Natural killer cell (primary cell): ENCODE measurements at regions not wholly inside any gene's neighbourhood (a gene's known extent, or its start where the extent isn't known, plus 50 kb on each side); places are given as distances from the start of the nearest gene placed in this dataset.

ENCODE experiments used
- ATAC-seq, 3 donors: fragments of 150-1000 bp in 2 of 3; fragments of 200-7000 bp in 1 of 3; cut with Tn5 transposase; 1 replicate in 1 of 3; 2 replicates in 2 of 3; pipeline ENCODE4 v1.10.0; 2021; ENCODE audit warnings: mild to moderate bottlenecking in 2 of 3, moderate library complexity in 2 of 3
- DNase-seq, 2 donors: peaks; one replicate each; pipeline versions ENCODE4 v3.0.0 to v3.0.0-alpha.2; 2013 to 2021; ENCODE audit warnings: mixed read lengths in 1 of 2
- H3K27ac ChIP-seq: one replicate; pipeline ENCODE4 v1.5.1; 2013; ENCODE audit warnings: mild to moderate bottlenecking, low read length
- H3K27me3 ChIP-seq: one replicate; pipeline ENCODE4 v1.6.1; 2013; ENCODE audit warnings: low read length; ENCODE audit not compliant: control insufficient read depth, insufficient read depth
- H3K36me3 ChIP-seq: one replicate; pipeline ENCODE4 v1.6.1; 2013; ENCODE audit warnings: low read length; ENCODE audit not compliant: control insufficient read depth, insufficient read depth
- H3K4me1 ChIP-seq: one replicate; pipeline ENCODE4 v1.6.1; 2013; ENCODE audit warnings: low read length; ENCODE audit not compliant: control insufficient read depth, insufficient read depth
- H3K4me3 ChIP-seq: one replicate; pipeline ENCODE4 v1.5.1; 2013; ENCODE audit warnings: low read length
- H3K9me3 ChIP-seq: one replicate; pipeline ENCODE4 v1.6.1; 2013; ENCODE audit warnings: low read length; ENCODE audit not compliant: control insufficient read depth, insufficient read depth
- H3K27ac Mint-ChIP-seq, 2 donors: one replicate each; pipeline ENCODE4 v1.8.0; 2022; ENCODE audit warnings: mild to moderate bottlenecking in 2 of 2, mixed read lengths in 2 of 2, moderate library complexity in 1 of 2
- H3K27me3 Mint-ChIP-seq, 2 donors: one replicate each; pipeline ENCODE4 v1.8.0; 2022; ENCODE audit warnings: low read depth in 2 of 2, mixed read lengths in 2 of 2
- H3K36me3 Mint-ChIP-seq: one replicate; pipeline ENCODE4 v1.8.0; 2022; ENCODE audit warnings: mixed read lengths
- H3K4me1 Mint-ChIP-seq, 2 donors: one replicate each; pipeline ENCODE4 v1.8.0; 2022; ENCODE audit warnings: mixed read lengths in 2 of 2
- H3K4me3 Mint-ChIP-seq: one replicate; pipeline ENCODE4 v1.8.0; 2022; ENCODE audit warnings: mild to moderate bottlenecking, moderate library complexity, mixed read lengths
- H3K9me3 Mint-ChIP-seq, 2 donors: one replicate each; pipeline ENCODE4 v1.8.0; 2022; ENCODE audit warnings: mixed read lengths in 2 of 2
- CTCF ChIP-seq: fragments of 200-600 bp; IDR thresholded peaks from one replicate; pipeline ENCODE4 v1.8.0; 2022; ENCODE audit warnings: antibody characterized with exemption
- whole genome bisulfite sequencing: methylation state at CpG from one replicate; pipeline ENCODE4 v1.1.7; 2013; ENCODE audit warnings: missing lambda C conversion rate; ENCODE audit not compliant: insufficient coverage; 5-methylcytosine and 5-hydroxymethylcytosine counted together
- intact Hi-C: fragments of 100-400 bp; cut with micrococcal nuclease; formaldehyde crosslinking; loops from one replicate; pipeline ENCODE4 v1.14.2; 2022

- WGBS = 45% methylated on average over 6 of the region's 7 CpGs
- Mint-ChIP-seq H3K36me3 (no peaks in the 10 kb centered on the region), H3K27ac (no peak overlapping the region), H3K9me3 (no peaks in the 10 kb centered on the region), H3K27me3 (peaks cover 16 to 25% of the 10 kb centered on the region in 2 donors), H3K4me3 (no peak overlapping the region), H3K4me1 (peaks cover 0 to 4% of the 10 kb centered on the region in 2 donors)
- no peak for ATAC-seq
- no peak for TF ChIP-seq CTCF
- H3K36me3 ChIP-seq = no peaks in the 10 kb centered on the region
- no peak overlapping the region for H3K4me3 ChIP-seq
- peaks cover 3% of the 10 kb centered on the region for H3K4me1 ChIP-seq
- no peak for DNase-seq
- no peaks in the 10 kb centered on the region for H3K9me3 ChIP-seq
- H3K27ac ChIP-seq = no peak overlapping the region
- intact Hi-C loops = no loop called here
- H3K27me3 ChIP-seq = peaks cover 4% of the 10 kb centered on the region
Observed at GRCh38 chr2:10977621-10978020, 65.9 kb downstream of the KCNF1 start.

GRCh38 chr2:10978090-10978670, 66.4 kb downstream of the KCNF1 start:
- peaks cover 3% of the 10 kb centered on the region for H3K4me1 ChIP-seq
- Mint-ChIP-seq H3K9me3 (no peaks in the 10 kb centered on the region), H3K4me1 (peaks cover 0 to 4% of the 10 kb centered on the region in 2 donors), H3K27ac (no peak overlapping the region), H3K36me3 (no peaks in the 10 kb centered on the region), H3K4me3 (no peak overlapping the region), H3K27me3 (peaks cover 13 to 19% of the 10 kb centered on the region in 2 donors)
- WGBS = 90% methylated on average over 20 of the region's 22 CpGs
- ATAC-seq (no peak), DNase-seq (no peak)
- no peaks in the 10 kb centered on the region for H3K36me3 ChIP-seq
- peaks cover 4% of the 10 kb centered on the region for H3K27me3 ChIP-seq
- intact Hi-C loops = no loop called here
- H3K9me3 ChIP-seq = no peaks in the 10 kb centered on the region
- no peak overlapping the region for H3K27ac ChIP-seq
- no peak overlapping the region for H3K4me3 ChIP-seq
- TF ChIP-seq CTCF = no peak

- intact Hi-C loops = no loop called here
- H3K4me1 ChIP-seq = peaks cover 3% of the 10 kb centered on the region
Observed at GRCh38 chr2:10980071-10980470, 68.3 kb downstream of the KCNF1 start.

More at GRCh38 chr2:10980071-10980470, 68.3 kb downstream of the KCNF1 start:
- no peak overlapping the region for H3K27ac Mint-ChIP-seq
- TF ChIP-seq CTCF = no peak
- ATAC-seq (no peak), DNase-seq (no peak)
- no peaks in the 10 kb centered on the region for H3K9me3 ChIP-seq
- peaks cover 6 to 13% of the 10 kb centered on the region in 2 donors for H3K27me3 Mint-ChIP-seq
- peaks cover 4% of the 10 kb centered on the region for H3K27me3 ChIP-seq
- H3K4me3 Mint-ChIP-seq = no peak overlapping the region
- H3K9me3 Mint-ChIP-seq = no peaks in the 10 kb centered on the region
- peaks cover 0 to 4% of the 10 kb centered on the region in 2 donors for H3K4me1 Mint-ChIP-seq
- no peak overlapping the region for H3K4me3 ChIP-seq
- no peak overlapping the region for H3K27ac ChIP-seq
- 79% methylated on average over 3 of the region's 3 CpGs for WGBS
- no peaks in the 10 kb centered on the region for H3K36me3 Mint-ChIP-seq
- H3K36me3 ChIP-seq = no peaks in the 10 kb centered on the region
